HepG2 (cell line): ENCODE measurements at regions not wholly inside any gene's neighbourhood (a gene's known extent, or its start where the extent isn't known, plus 50 kb on each side); places are given as distances from the start of the nearest gene placed in this dataset.

Experiments used
- ATAC-seq: fragments of 200-7000 bp; cut with Tn5 transposase; 3 replicates; pipeline ENCODE4 v1.9.1; 2020; ENCODE audit warnings: mild to moderate bottlenecking, moderate library complexity
- BruUV-seq: library from RNA; stranded (reverse); fragments of 400-500 nt; replicated peaks from 2 replicates; lab custom pipeline; 2021; lab: Mats Ljungman, UMichigan
- CTCF ChIA-PET: fragments of 300-600 bp; formaldehyde crosslinking; extraction: SDS; loops from one replicate; lab custom pipeline; 2021; ENCODE audit warnings: low total read pairs, inconsistent platforms, low intra/inter-chr PET ratio; lab: Yijun Ruan, JAX
- POLR2A ChIA-PET: fragments of 350-600 bp; sonication (Branson Sonifier 250); formaldehyde crosslinking; loops from one replicate; lab custom pipeline; 2020; ENCODE audit warnings: antibody characterized with exemption, inconsistent platforms; lab: Yijun Ruan, JAX
- DNase-seq: peaks from one replicate; pipeline ENCODE4 v3.0.0-alpha.2; 2015; ENCODE audit warnings: low spot score
- FAIRE-seq: peaks from 3 replicates; lab custom pipeline; 2011; peaks lifted over from hg19 to GRCh38; lab: Jason Lieb, UNC
- H2AFZ ChIP-seq: one replicate; pipeline ENCODE4 v1.6.1; 2011; ENCODE audit warnings: low read length, inconsistent platforms
- H3K27ac ChIP-seq: fragments of 300-600 bp; 3 replicates; pipeline ENCODE4 v1.8.0; 2011; ENCODE audit warnings: mixed run types, mild to moderate bottlenecking, mixed read lengths, low read length, inconsistent platforms; ENCODE audit not compliant: insufficient read depth; ENCODE audit errors: extremely low read length
- H3K27me3 ChIP-seq, 2 experiments: fragments of 200-600 bp in 1 of 2; 2 replicates in 1 of 2; 3 replicates in 1 of 2; pipeline versions ENCODE4 v1.6.0 to v1.8.0; 2011; ENCODE audit warnings: low read length in 2 of 2, mild to moderate bottlenecking in 2 of 2, moderate library complexity in 2 of 2, inconsistent platforms in 1 of 2; ENCODE audit not compliant: insufficient read depth in 2 of 2, control insufficient read depth in 1 of 2
- H3K36me3 ChIP-seq, 2 experiments: fragments of 200-600 bp in 1 of 2; replicated peaks in 1 of 2; 2 replicates in 1 of 2; 3 replicates in 1 of 2; pipeline versions ENCODE4 v1.5.1 to v1.8.0; 2011; ENCODE audit warnings: low read length in 2 of 2, inconsistent platforms in 1 of 2; ENCODE audit not compliant: insufficient read depth in 2 of 2, control insufficient read depth in 1 of 2
- H3K4me1 ChIP-seq: 2 replicates; pipeline ENCODE4 v1.5.1; 2012; ENCODE audit warnings: low read length, inconsistent platforms; ENCODE audit not compliant: insufficient read depth
- H3K4me2 ChIP-seq: 2 replicates; pipeline ENCODE4 v1.6.0; 2011; ENCODE audit warnings: low read depth, low read length, inconsistent platforms
- H3K4me3 ChIP-seq, 3 experiments: fragments of 200-600 bp in 1 of 3; sonication (generic), shearing (Covaris generic) in 1 of 3; replicated peaks in 1 of 3; 2 replicates each; pipeline ENCODE4 v1.5.1; 2011 to 2016; ENCODE audit warnings: low read length in 3 of 3, inconsistent platforms in 2 of 3, low read depth in 2 of 3, mild to moderate bottlenecking in 2 of 3, control low read depth in 1 of 3, mixed read lengths in 1 of 3; ENCODE audit not compliant: insufficient read depth in 1 of 3
- H3K79me2 ChIP-seq: one replicate; pipeline ENCODE4 v1.6.1; 2011; ENCODE audit warnings: low read length, inconsistent platforms; ENCODE audit not compliant: insufficient read depth
- H3K9ac ChIP-seq: 2 replicates; pipeline ENCODE4 v1.6.0; 2011; ENCODE audit warnings: mild to moderate bottlenecking, low read depth, low read length, inconsistent platforms; ENCODE audit not compliant: insufficient read depth
- H3K9me3 ChIP-seq: 2 replicates; pipeline ENCODE4 v1.5.1; 2012; ENCODE audit warnings: mild to moderate bottlenecking, low read length
- H4K20me1 ChIP-seq: 2 replicates; pipeline ENCODE4 v1.6.0; 2011; ENCODE audit warnings: inconsistent platforms, mild to moderate bottlenecking, low read length, moderate library complexity; ENCODE audit not compliant: insufficient read depth
- KLF16 ChIP-seq, 2 experiments: sonication (generic) in 1 of 2; formaldehyde crosslinking in 1 of 2; IDR thresholded peaks; 2 replicates each; pipeline versions ENCODE4 v1.6.1 to v1.8.0; 2016 to 2023; ENCODE audit warnings: missing genetic modification reagents in 2 of 2, missing compliant biosample characterization in 1 of 2
- NFE2L1 ChIP-seq: sonication (generic); formaldehyde crosslinking; IDR thresholded peaks from 2 replicates; pipeline ENCODE4 v1.4.0; 2020; ENCODE audit warnings: missing genetic modification reagents, mild to moderate bottlenecking, borderline replicate concordance
- PRDM4 ChIP-seq: sonication (generic); formaldehyde crosslinking; IDR thresholded peaks from 2 replicates; pipeline ENCODE4 v1.9.0; 2021; ENCODE audit warnings: missing genetic modification reagents, borderline replicate concordance
- SATB2 ChIP-seq: sonication (generic); formaldehyde crosslinking; IDR thresholded peaks from 2 replicates; pipeline ENCODE4 v1.5.0; 2020; ENCODE audit warnings: missing genetic modification reagents
- SKI ChIP-seq: fragments of 450-650 bp; IDR thresholded peaks from one replicate; pipeline ENCODE4 v1.6.1; 2018; ENCODE audit warnings: mild to moderate bottlenecking; ENCODE audit not compliant: partially characterized antibody
- TFE3 ChIP-seq: IDR thresholded peaks from 2 replicates; pipeline ENCODE4 v1.6.1; 2016
- ZBTB7B ChIP-seq: sonication (generic); formaldehyde crosslinking; IDR thresholded peaks from 2 replicates; pipeline ENCODE4 v1.4.0; 2020; ENCODE audit warnings: missing genetic modification reagents
- ZFP1 ChIP-seq: IDR thresholded peaks from 2 replicates; pipeline ENCODE4 v1.6.1; 2016
- ZMYM3 ChIP-seq: sonication (generic); formaldehyde crosslinking; IDR thresholded peaks from 2 replicates; pipeline ENCODE4 v1.5.1; 2020; ENCODE audit warnings: mild to moderate bottlenecking, missing genetic modification reagents
- ZNF761 ChIP-seq: sonication (generic); formaldehyde crosslinking; conservative IDR thresholded peaks from 2 replicates; pipeline ENCODE4 v1.4.0; 2020; ENCODE audit warnings: mild to moderate bottlenecking, missing genetic modification reagents
- WGBS: methylation state at CpG from one replicate; pipeline ENCODE4 v1.1.6; 2017; ENCODE audit warnings: low lambda C conversion rate; 5-methylcytosine and 5-hydroxymethylcytosine counted together
- in situ Hi-C: cut with HindIII; loops from 2 replicates; pipeline ENCODE4 v1.10.0; 2017; ENCODE audit warnings: low pct_unique_long_range_greater_than_20kb; ENCODE audit not compliant: extremely low pct_ligation_motif_present
- intact Hi-C: fragments of 100-400 bp; cut with micrococcal nuclease; formaldehyde crosslinking; loops from one replicate; pipeline ENCODE4 v1.10.0; 2022; ENCODE audit not compliant: unreplicated experiment
- TF ChIP-seq, protein P1 (sequence below): sonication (generic); formaldehyde crosslinking; IDR thresholded peaks from 2 replicates; pipeline ENCODE4 v1.5.1; 2020; ENCODE audit warnings: mild to moderate bottlenecking, missing genetic modification reagents, borderline replicate concordance

DNA sequence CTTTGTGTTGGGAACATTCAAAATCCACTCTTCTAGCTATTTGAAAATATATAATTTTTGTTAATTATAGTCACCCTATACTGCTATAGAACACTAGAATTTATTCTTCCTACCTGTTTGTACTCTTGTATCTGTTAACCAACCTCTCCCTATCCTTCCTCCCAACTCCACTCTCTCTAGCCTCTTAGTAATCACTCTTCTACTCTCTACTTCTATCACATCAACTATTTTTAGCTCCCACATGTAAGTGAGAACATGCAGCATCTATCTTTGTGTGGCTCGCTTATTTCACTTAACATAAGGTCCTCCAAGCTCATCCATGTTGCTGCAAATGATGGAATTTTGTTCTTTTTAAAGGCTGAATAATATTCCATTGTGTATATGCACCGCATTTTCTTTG lies 537.3 kb downstream of the MID1IP1 start (continued):
- TF ChIP-seq, protein P1, sequence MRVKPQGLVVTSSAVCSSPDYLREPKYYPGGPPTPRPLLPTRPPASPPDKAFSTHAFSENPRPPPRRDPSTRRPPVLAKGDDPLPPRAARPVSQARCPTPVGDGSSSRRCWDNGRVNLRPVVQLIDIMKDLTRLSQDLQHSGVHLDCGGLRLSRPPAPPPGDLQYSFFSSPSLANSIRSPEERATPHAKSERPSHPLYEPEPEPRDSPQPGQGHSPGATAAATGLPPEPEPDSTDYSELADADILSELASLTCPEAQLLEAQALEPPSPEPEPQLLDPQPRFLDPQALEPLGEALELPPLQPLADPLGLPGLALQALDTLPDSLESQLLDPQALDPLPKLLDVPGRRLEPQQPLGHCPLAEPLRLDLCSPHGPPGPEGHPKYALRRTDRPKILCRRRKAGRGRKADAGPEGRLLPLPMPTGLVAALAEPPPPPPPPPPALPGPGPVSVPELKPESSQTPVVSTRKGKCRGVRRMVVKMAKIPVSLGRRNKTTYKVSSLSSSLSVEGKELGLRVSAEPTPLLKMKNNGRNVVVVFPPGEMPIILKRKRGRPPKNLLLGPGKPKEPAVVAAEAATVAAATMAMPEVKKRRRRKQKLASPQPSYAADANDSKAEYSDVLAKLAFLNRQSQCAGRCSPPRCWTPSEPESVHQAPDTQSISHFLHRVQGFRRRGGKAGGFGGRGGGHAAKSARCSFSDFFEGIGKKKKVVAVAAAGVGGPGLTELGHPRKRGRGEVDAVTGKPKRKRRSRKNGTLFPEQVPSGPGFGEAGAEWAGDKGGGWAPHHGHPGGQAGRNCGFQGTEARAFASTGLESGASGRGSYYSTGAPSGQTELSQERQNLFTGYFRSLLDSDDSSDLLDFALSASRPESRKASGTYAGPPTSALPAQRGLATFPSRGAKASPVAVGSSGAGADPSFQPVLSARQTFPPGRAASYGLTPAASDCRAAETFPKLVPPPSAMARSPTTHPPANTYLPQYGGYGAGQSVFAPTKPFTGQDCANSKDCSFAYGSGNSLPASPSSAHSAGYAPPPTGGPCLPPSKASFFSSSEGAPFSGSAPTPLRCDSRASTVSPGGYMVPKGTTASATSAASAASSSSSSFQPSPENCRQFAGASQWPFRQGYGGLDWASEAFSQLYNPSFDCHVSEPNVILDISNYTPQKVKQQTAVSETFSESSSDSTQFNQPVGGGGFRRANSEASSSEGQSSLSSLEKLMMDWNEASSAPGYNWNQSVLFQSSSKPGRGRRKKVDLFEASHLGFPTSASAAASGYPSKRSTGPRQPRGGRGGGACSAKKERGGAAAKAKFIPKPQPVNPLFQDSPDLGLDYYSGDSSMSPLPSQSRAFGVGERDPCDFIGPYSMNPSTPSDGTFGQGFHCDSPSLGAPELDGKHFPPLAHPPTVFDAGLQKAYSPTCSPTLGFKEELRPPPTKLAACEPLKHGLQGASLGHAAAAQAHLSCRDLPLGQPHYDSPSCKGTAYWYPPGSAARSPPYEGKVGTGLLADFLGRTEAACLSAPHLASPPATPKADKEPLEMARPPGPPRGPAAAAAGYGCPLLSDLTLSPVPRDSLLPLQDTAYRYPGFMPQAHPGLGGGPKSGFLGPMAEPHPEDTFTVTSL (CRISPR knock-in tag), result no peak
- no peak for TF ChIP-seq KLF16 (CRISPR knock-in tag; IDR thresholded peaks at IDR 0.05)
- TF ChIP-seq ZBTB7B (CRISPR knock-in tag), result no peak

GRCh38 chrX:39356119-39356807 lies 555.0 kb downstream of the MID1IP1 start:
- intact Hi-C loops (no loop called here), in situ Hi-C loops (no loop called here)
- H3K9ac ChIP-seq, result no peak overlapping the region
- no peak overlapping the region for H2AFZ ChIP-seq
- no peaks in the 10 kb centered on the region for H3K9me3 ChIP-seq
- WGBS, result 63% methylated on average over 3 of the region's 5 CpGs
- TF ChIP-seq ZNF761, result no peak
- TF ChIP-seq ZFP1 (CRISPR knock-in tag), result no peak
- no peak for TF ChIP-seq ZMYM3 (CRISPR knock-in tag)
- no peak for TF ChIP-seq SKI
- no peak for TF ChIP-seq NFE2L1
- TF ChIP-seq PRDM4, result no peak
- TF ChIP-seq TFE3, result no peak
- no peak for TF ChIP-seq SATB2 (CRISPR knock-in tag)
- no peaks in the 10 kb centered on the region for H3K79me2 ChIP-seq
- BruUV-seq, result no TSS peak
- FAIRE-seq (no peak), ATAC-seq (no peak), DNase-seq (no peak)
- no peaks in the 10 kb centered on the region for H4K20me1 ChIP-seq
- H3K36me3 ChIP-seq, result no peaks in the 10 kb centered on the region
- no peak overlapping the region for H3K4me3 ChIP-seq
- no peak overlapping the region for H3K4me2 ChIP-seq
- ChIA-PET POLR2A (no interaction called here), CTCF (no interaction called here)
- H3K27ac ChIP-seq, result no peak overlapping the region
- H3K27me3 ChIP-seq, result no peaks in the 10 kb centered on the region
- H3K4me1 ChIP-seq, result no peaks in the 10 kb centered on the region
